H1 (cell line): ENCODE measurements at regions not wholly inside any gene's neighbourhood (a gene's known extent, or its start where the extent isn't known, plus 50 kb on each side); places are given as distances from the start of the nearest gene placed in this dataset.

Experiments used
- CTCF ChIA-PET: fragments of 300-600 bp; sonication (Branson Sonifier 250); formaldehyde crosslinking; loops from one replicate; lab custom pipeline; 2021; ENCODE audit not compliant: partially characterized antibody; lab: Charles Lee
- POLR2A ChIA-PET: fragments of 300-600 bp; sonication (Branson Sonifier 250); formaldehyde crosslinking; loops from one replicate; lab custom pipeline; 2021; ENCODE audit warnings: inconsistent platforms; ENCODE audit not compliant: partially characterized antibody; lab: Charles Lee
- DNase-seq, 2 experiments: peaks; one replicate each; pipeline versions ENCODE4 v3.0.0 to v3.0.0-alpha.2; 2010 to 2022; ENCODE audit warnings: low spot score in 2 of 2, low read depth in 1 of 2, mixed read lengths in 1 of 2
- FAIRE-seq: peaks from 2 replicates; lab custom pipeline; 2011; peaks lifted over from hg19 to GRCh38; lab: Jason Lieb, UNC
- H2AFZ ChIP-seq: 2 replicates; pipeline ENCODE4 v1.8.1; 2012; ENCODE audit warnings: low read length, inconsistent platforms
- H2AK5ac ChIP-seq: 2 replicates; pipeline ENCODE4 v1.6.1; 2013; ENCODE audit warnings: low read depth, low read length
- H2BK120ac ChIP-seq: replicated peaks from 2 replicates; pipeline ENCODE3; 2013; ENCODE audit warnings: low read depth, low read length, inconsistent platforms
- H2BK12ac ChIP-seq: 2 replicates; pipeline ENCODE4 v1.6.1; 2013; ENCODE audit warnings: low read depth, low read length
- H2BK15ac ChIP-seq: 2 replicates; pipeline ENCODE4 v1.6.1; 2013; ENCODE audit warnings: low read length
- H2BK20ac ChIP-seq: 2 replicates; pipeline ENCODE4 v1.6.1; 2013; ENCODE audit warnings: low read length
- H2BK5ac ChIP-seq: 2 replicates; pipeline ENCODE4 v1.6.1; 2013; ENCODE audit warnings: low read depth, low read length
- H3K14ac ChIP-seq: 2 replicates; pipeline ENCODE4 v1.6.1; 2013; ENCODE audit warnings: inconsistent platforms; ENCODE audit not compliant: insufficient read length
- H3K18ac ChIP-seq: 2 replicates; pipeline ENCODE4 v1.6.1; 2013; ENCODE audit warnings: low read length; ENCODE audit errors: extremely low read depth
- H3K23ac ChIP-seq: 2 replicates; pipeline ENCODE4 v1.6.1; 2013; ENCODE audit warnings: inconsistent platforms; ENCODE audit not compliant: insufficient read length
- H3K23me2 ChIP-seq: 2 replicates; pipeline ENCODE4 v1.6.1; 2013; ENCODE audit warnings: low read depth, low read length
- H3K27ac ChIP-seq: 2 replicates; pipeline ENCODE4 v1.6.1; 2011; ENCODE audit warnings: low read depth, low read length, inconsistent platforms
- H3K27me3 ChIP-seq, 4 experiments: replicated peaks in 1 of 4; 1 replicate in 1 of 4; 2 replicates in 3 of 4; pipeline versions ENCODE4 v1.6.1 to v1.8.1; 2011 to 2013; ENCODE audit warnings: low read length in 3 of 4, mild to moderate bottlenecking in 3 of 4, inconsistent platforms in 2 of 4, mixed read lengths in 2 of 4, moderate library complexity in 1 of 4; ENCODE audit not compliant: control insufficient read depth in 3 of 4, insufficient read depth in 3 of 4; ENCODE audit errors: extremely low read depth in 1 of 4
- H3K36me3 ChIP-seq, 4 experiments: 2 replicates each; pipeline versions ENCODE4 v1.6.1 to v1.8.1; 2011 to 2013; ENCODE audit warnings: mild to moderate bottlenecking in 4 of 4, low read length in 3 of 4, moderate library complexity in 2 of 4, control low read depth in 1 of 4, inconsistent platforms in 1 of 4; ENCODE audit not compliant: insufficient read depth in 4 of 4, control insufficient read depth in 2 of 4
- H3K4ac ChIP-seq: replicated peaks from 2 replicates; pipeline ENCODE3; 2013; ENCODE audit warnings: low read length, low read depth, mixed read lengths, inconsistent platforms; ENCODE audit not compliant: insufficient read length
- H3K4me1 ChIP-seq, 4 experiments: replicated peaks in 1 of 4; 1 replicate in 1 of 4; 2 replicates in 3 of 4; pipeline versions ENCODE4 v1.6.1 to v1.8.1; 2011 to 2013; ENCODE audit warnings: low read length in 3 of 4, inconsistent platforms in 2 of 4, mixed read lengths in 1 of 4; ENCODE audit not compliant: insufficient read depth in 4 of 4, control insufficient read depth in 3 of 4
- H3K4me2 ChIP-seq, 2 experiments: 2 replicates each; pipeline versions ENCODE4 v1.6.1 to v1.8.1; 2011 to 2013; ENCODE audit warnings: low read depth in 2 of 2, low read length in 2 of 2, control low read depth in 1 of 2, inconsistent platforms in 1 of 2, mild to moderate bottlenecking in 1 of 2; ENCODE audit not compliant: insufficient read depth in 1 of 2
- H3K4me3 ChIP-seq, 4 experiments: fragments of 200-600, 300-600 bp in 1 of 4; sonication (generic), shearing (Covaris generic), sonication (Bioruptor Twin) in 1 of 4; 2 replicates each; pipeline versions ENCODE4 v1.5.1 to v1.8.1; 2011 to 2016; ENCODE audit warnings: low read length in 4 of 4, low read depth in 3 of 4, control low read depth in 2 of 4, inconsistent platforms in 2 of 4, mild to moderate bottlenecking in 2 of 4, mixed read lengths in 1 of 4, moderate library complexity in 1 of 4; ENCODE audit not compliant: insufficient read depth in 2 of 4; ENCODE audit errors: extremely low read depth in 1 of 4
- H3K56ac ChIP-seq: replicated peaks from 2 replicates; pipeline ENCODE3; 2013; ENCODE audit warnings: low read depth, mild to moderate bottlenecking, mixed read lengths, low read length, inconsistent platforms; ENCODE audit not compliant: insufficient read length
- H3K79me1 ChIP-seq: 2 replicates; pipeline ENCODE4 v1.6.1; 2013; ENCODE audit warnings: low read depth, low read length, control low read depth
- H3K79me2 ChIP-seq, 2 experiments: 2 replicates each; pipeline versions ENCODE4 v1.6.1 to v1.8.1; 2012 to 2013; ENCODE audit warnings: low read length in 2 of 2, mild to moderate bottlenecking in 2 of 2, inconsistent platforms in 1 of 2; ENCODE audit not compliant: insufficient read depth in 2 of 2, control insufficient read depth in 1 of 2
- H3K9ac ChIP-seq, 4 experiments: replicated peaks in 1 of 4; 1 replicate in 1 of 4; 2 replicates in 3 of 4; pipeline versions ENCODE4 v1.6.1 to v1.8.1; 2011 to 2013; ENCODE audit warnings: low read depth in 3 of 4, low read length in 3 of 4, control low read depth in 2 of 4, mild to moderate bottlenecking in 2 of 4, moderate library complexity in 2 of 4, inconsistent platforms in 1 of 4; ENCODE audit errors: extremely low read depth in 1 of 4
- H3K9me3 ChIP-seq, 2 experiments: 2 replicates each; pipeline versions ENCODE4 v1.6.1 to v1.8.1; 2012 to 2013; ENCODE audit warnings: mild to moderate bottlenecking in 2 of 2, moderate library complexity in 2 of 2, control low read depth in 1 of 2, inconsistent platforms in 1 of 2, low read depth in 1 of 2, low read length in 1 of 2, mixed read lengths in 1 of 2; ENCODE audit not compliant: insufficient read depth in 2 of 2
- H4K20me1 ChIP-seq, 2 experiments: replicated peaks in 1 of 2; 2 replicates each; pipeline versions ENCODE3 to v1.8.1; 2011 to 2013; ENCODE audit warnings: inconsistent platforms in 2 of 2, low read length in 2 of 2, mild to moderate bottlenecking in 1 of 2; ENCODE audit not compliant: insufficient read depth in 2 of 2, control insufficient read depth in 1 of 2
- H4K5ac ChIP-seq: 2 replicates; pipeline ENCODE4 v1.6.1; 2013; ENCODE audit warnings: low read length, low read depth, mixed read lengths, inconsistent platforms; ENCODE audit not compliant: insufficient read length
- H4K8ac ChIP-seq: 2 replicates; pipeline ENCODE4 v1.8.0; 2013; ENCODE audit warnings: mild to moderate bottlenecking, moderate library complexity, low read length, inconsistent platforms; ENCODE audit not compliant: insufficient read depth; ENCODE audit errors: extremely low read depth
- H4K91ac ChIP-seq: replicated peaks from 2 replicates; pipeline ENCODE3; 2013; ENCODE audit warnings: low read length, mixed read lengths, inconsistent platforms; ENCODE audit not compliant: insufficient read length
- JUN ChIP-seq: IDR thresholded peaks from 2 replicates; pipeline ENCODE4 v1.6.1; 2011; ENCODE audit warnings: low read depth, mild to moderate bottlenecking, improper control_type of control experiment, low read length
- JUND ChIP-seq: IDR thresholded peaks from 2 replicates; pipeline ENCODE4 v1.6.1; 2011; ENCODE audit warnings: mild to moderate bottlenecking, improper control_type of control experiment, low read length
- WGBS, 2 experiments: shearing (Covaris generic) in 1 of 2; methylation state at CpG; one replicate each; pipeline versions ENCODE4 v1.1.6 to v1.1.7; 2013 to 2015; ENCODE audit warnings: low lambda C conversion rate in 2 of 2, mixed read lengths in 2 of 2, inconsistent platforms in 1 of 2, low coverage in 1 of 2, missing lambda C conversion rate in 1 of 2; ENCODE audit not compliant: insufficient replicate concordance in 2 of 2, insufficient coverage in 1 of 2, insufficient read length in 1 of 2; ENCODE audit errors: extremely low coverage in 1 of 2, missing lambda C conversion rate in 1 of 2; 5-methylcytosine and 5-hydroxymethylcytosine counted together
- TF ChIP-seq, protein P1 (sequence below), 3 experiments: IDR thresholded peaks; 1 replicate in 2 of 3; 2 replicates in 1 of 3; pipeline versions ENCODE4 v1.5.1 to v1.6.1; 2011; ENCODE audit warnings: low read length in 3 of 3, mild to moderate bottlenecking in 3 of 3, inconsistent platforms in 2 of 3, low read depth in 1 of 3, moderate library complexity in 1 of 3; ENCODE audit not compliant: insufficient read depth in 1 of 3; ENCODE audit errors: control extremely low read depth in 1 of 3

DNA sequence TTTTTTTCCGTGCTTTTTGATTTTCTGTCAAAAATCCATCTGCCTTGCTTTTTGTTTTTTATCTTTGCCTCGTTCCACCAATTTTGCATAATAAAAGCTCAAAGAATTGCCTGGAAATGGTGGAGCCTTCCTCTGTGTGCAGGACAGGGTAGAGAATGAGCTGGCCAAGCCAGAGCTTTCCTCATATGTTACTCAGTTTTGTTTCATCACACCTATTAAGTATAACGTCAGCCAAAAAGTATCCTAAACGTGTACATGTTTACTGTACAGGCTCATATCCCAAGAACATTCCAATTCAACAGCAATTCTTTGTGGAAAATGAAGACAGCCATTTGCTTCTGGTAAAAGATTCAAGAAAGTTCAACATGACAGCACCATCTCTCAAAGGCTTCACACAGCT is 191.2 kb upstream of the LMNTD1 start:
- no peak overlapping the region for H3K4me2 ChIP-seq
- DNase-seq (no peak), FAIRE-seq (peak; percentile 28)
- no peaks in the 10 kb centered on the region for H3K9me3 ChIP-seq
- H2AK5ac ChIP-seq: no peak overlapping the region
- peak overlapping the region; percentile 60; the same call in 1 of the 2 replicates for H2AFZ ChIP-seq
- no peaks in the 10 kb centered on the region for H3K27me3 ChIP-seq
- no peak overlapping the region for H4K5ac ChIP-seq
- H3K4me1 ChIP-seq: peaks cover 0 to 7% (median 1%) of the 10 kb centered on the region in 4 experiments; a peak in 2 of 7 replicates
- ChIA-PET POLR2A (interaction anchor here (1.4 kb wide), 1 partner anchor 214 kb away, joined by 3 read pairs; the partner anchor contains the start of gene RASSF8), CTCF (interaction anchor here (0.6 to 0.9 kb wide), 2 partner anchors 316 to 577 kb away, joined by 3 to 5 read pairs; no protein-coding TSS in a partner anchor)
- no peak overlapping the region for H3K18ac ChIP-seq
- H4K20me1 ChIP-seq: no peaks in the 10 kb centered on the region
- no peaks in the 10 kb centered on the region for H3K36me3 ChIP-seq
- H3K56ac ChIP-seq: no peak overlapping the region
- peaks cover 2% of the 10 kb centered on the region; the same call in 1 of the 2 replicates for H3K23me2 ChIP-seq
- no peak overlapping the region for H3K23ac ChIP-seq
- H3K27ac ChIP-seq: no peak overlapping the region
- no peak overlapping the region for H2BK20ac ChIP-seq
- H4K91ac ChIP-seq: no peak overlapping the region
- H3K14ac ChIP-seq: no peak overlapping the region
- no peak overlapping the region for H2BK5ac ChIP-seq
- no peak overlapping the region for H3K4me3 ChIP-seq
- no peak overlapping the region for H4K8ac ChIP-seq
- no peak overlapping the region for H2BK15ac ChIP-seq
- H3K79me2 ChIP-seq: no peaks in the 10 kb centered on the region
- no peak overlapping the region for H2BK120ac ChIP-seq
- no peak for TF ChIP-seq JUN
- no peak for TF ChIP-seq JUND
- TF ChIP-seq, protein P1, sequence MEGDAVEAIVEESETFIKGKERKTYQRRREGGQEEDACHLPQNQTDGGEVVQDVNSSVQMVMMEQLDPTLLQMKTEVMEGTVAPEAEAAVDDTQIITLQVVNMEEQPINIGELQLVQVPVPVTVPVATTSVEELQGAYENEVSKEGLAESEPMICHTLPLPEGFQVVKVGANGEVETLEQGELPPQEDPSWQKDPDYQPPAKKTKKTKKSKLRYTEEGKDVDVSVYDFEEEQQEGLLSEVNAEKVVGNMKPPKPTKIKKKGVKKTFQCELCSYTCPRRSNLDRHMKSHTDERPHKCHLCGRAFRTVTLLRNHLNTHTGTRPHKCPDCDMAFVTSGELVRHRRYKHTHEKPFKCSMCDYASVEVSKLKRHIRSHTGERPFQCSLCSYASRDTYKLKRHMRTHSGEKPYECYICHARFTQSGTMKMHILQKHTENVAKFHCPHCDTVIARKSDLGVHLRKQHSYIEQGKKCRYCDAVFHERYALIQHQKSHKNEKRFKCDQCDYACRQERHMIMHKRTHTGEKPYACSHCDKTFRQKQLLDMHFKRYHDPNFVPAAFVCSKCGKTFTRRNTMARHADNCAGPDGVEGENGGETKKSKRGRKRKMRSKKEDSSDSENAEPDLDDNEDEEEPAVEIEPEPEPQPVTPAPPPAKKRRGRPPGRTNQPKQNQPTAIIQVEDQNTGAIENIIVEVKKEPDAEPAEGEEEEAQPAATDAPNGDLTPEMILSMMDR (IDR thresholded peaks at IDR 0.05; ENCODE audit: control extremely low read depth in 1 of 3, insufficient read depth in 1 of 3, low read depth in 1 of 3, low read length in 3 of 3): no peak
- H3K4ac ChIP-seq: no peak overlapping the region
- WGBS, 2 experiments: 87% methylated on average over 4 of the region's 4 CpGs; no CpG with 5 or more reads in 1 of the 2 experiments
- H2BK12ac ChIP-seq: no peak overlapping the region
- H3K79me1 ChIP-seq: no peaks in the 10 kb centered on the region
- H3K9ac ChIP-seq: no peak overlapping the region
